ENCODE measurements at regions not wholly inside any gene's neighbourhood (a gene's known extent, or its start where the extent isn't known, plus 50 kb on each side); places are given as distances from the start of the nearest gene placed in this dataset.

GRCh38 chr7:122248472-122248871 is 56.1 kb downstream of the FEZF1 start:
- DNase-seq = no peak

DNA sequence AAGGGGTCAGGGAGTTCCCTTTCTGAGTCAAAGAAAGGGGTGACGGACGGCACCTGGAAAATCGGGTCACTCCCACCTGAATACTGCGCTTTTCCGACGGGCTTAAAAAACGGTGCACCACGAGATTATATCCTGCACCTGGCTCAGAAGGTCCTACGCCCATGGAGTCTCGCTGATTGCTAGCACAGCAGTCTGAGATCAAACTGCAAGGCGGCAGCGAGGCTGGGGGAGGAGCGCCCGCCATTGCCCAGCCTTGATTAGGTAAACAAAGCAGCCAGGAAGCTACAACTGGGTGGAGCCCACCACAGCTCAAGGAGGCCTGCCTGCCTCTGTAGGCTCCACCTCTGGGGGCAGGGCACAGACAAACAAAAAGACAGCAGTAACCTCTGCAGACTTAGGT is 65.8 kb downstream of the FEZF1 start:
- DNase-seq = peak; percentile 12

DNA sequence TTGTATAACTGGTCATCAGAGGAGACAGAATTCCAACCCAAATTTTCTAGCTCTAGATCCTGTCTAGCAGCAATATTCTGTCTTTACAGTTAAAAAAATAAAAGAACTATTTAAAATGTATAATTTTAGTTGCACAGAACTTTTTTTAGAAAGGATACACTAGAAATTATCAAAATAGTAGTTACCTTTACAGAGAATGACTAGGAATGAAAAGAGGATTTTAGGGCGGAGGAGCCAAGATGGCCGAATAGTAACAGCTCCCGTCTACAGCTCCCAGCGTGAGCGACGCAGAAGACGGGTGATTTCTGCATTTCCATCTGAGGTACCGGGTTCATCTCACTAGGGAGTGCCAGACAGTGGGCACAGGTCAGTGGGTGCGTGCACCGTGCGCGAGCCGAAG is 66.3 kb downstream of the FEZF1 start:
- peak; percentile 36 for DNase-seq

- no peak for DNase-seq
Observed at GRCh38 chr7:122225874-122226273, 78.7 kb downstream of the FEZF1 start.

GRCh38 chr7:122219253-122219865 is 75.3 kb upstream of the AASS start:
- DNase-seq = no peak

GRCh38 chr7:122217125-122217524 is 73.1 kb upstream of the AASS start:
- no peak for DNase-seq

GRCh38 chr7:122212754-122213153 is 68.7 kb upstream of the AASS start:
- DNase-seq = no peak

GRCh38 chr7:122211362-122211761 is 67.3 kb upstream of the AASS start:
- no peak for DNase-seq

DNA sequence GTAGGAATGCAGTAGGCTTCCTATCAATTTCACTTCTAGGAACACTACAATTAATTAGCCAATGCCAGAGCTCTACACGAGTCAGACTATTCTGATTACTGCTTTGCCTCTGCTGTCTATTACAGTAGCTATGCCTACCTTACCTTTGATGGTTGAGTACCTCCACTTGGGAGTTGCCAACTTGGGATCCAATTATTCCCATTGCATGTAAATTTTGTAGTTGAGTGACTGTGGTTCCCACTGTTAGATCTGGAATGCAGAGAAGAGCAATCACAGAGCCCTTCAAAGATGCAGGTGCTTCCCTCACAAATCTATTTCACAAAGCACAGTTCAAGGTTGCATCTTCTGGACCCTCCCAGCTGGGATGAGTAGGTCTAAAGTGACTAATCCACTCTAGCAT is 62.9 kb upstream of the AASS start:
- no peak for DNase-seq

DNA sequence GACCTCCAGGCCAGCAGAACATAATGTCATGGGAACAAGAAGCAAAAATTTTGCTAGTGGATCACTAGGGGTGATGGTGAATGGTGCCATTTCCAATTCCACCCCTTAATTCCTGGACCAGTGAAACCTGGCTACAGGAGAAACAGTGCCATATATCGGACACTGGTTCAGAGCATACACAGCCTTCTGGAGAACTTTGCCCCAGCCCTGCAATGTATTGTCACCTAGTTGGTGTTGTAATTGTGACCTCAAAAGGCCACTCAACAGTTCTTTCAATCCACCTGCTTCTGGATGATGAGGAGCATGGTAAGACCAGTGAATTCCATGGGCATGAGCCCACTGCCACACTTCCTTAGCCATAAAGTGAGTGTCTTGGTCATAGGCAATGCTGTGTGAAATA is 59.8 kb upstream of the AASS start:
- no peak for DNase-seq

DNA sequence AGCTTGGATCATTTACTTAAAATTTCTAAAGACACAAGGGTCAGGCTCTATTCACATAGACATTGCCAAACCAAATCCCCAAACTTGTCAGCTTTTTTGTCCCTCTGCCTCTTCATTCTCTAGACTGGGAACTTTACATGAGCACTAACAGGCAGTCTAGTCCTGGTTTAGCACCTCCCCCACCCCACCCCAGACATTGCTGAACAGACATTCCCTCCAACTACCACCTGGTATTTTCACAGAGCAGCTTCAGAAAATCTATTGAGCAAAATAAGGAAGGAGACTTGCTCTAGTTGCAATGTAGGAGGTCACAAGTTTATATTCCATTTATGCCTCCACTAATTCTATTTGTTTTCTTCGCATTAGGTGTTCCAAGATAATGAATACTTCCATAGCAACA is 56.8 kb upstream of the AASS start:
- no peak for DNase-seq

DNA sequence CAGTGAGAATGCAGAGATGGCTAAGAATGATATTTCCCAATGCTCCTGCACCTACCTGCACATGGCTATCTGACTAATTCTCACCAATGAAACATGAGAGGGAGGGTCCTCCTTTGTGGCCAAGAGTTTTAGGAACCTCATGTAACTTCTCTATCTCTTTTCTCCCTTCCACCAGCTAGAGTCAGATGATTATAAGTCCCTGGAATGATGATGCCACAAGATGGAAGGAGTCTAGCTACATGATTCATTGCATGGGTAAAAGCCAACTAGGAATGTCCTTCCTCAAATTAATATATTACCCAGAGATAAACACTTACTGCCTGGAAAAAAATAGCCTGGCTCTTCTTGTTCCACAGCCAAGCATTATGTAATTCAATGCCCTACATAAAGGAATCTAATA is 55.1 kb upstream of the AASS start:
- DNase-seq = no peak

- DNase-seq = no peak
Observed at GRCh38 chr7:122198581-122198980, 54.5 kb upstream of the AASS start.
